Thoracic aorta (tissue), 2 donors: ENCODE measurements at regions not wholly inside any gene's neighbourhood (a gene's known extent, or its start where the extent isn't known, plus 50 kb on each side); places are given as distances from the start of the nearest gene placed in this dataset.

ENCODE experiments used
- ATAC-seq: fragments of 150-250 bp; one replicate; pipeline ENCODE4 v1.8.0; 2017; ENCODE audit warnings: low read depth; ENCODE audit not compliant: insufficient number of reproducible peaks, low FRiP score
- DNase-seq: peaks from one replicate; pipeline ENCODE4 v3.0.0-alpha.2; 2020; ENCODE audit warnings: low spot score
- H3K27ac ChIP-seq, 2 donors: fragments of 200-600 bp; sonication (generic); 1 replicate in 1 of 2; 2 replicates in 1 of 2; pipeline ENCODE4 v1.5.1; 2016; ENCODE audit warnings: mild to moderate bottlenecking in 2 of 2, moderate library complexity in 2 of 2
- H3K27me3 ChIP-seq: fragments of 200-600 bp; sonication (generic); replicated peaks from 2 replicates; pipeline ENCODE4 v1.6.0; 2016; ENCODE audit warnings: mild to moderate bottlenecking; ENCODE audit not compliant: insufficient read depth
- H3K36me3 ChIP-seq: fragments of 200-600 bp; sonication (generic); one replicate; pipeline ENCODE4 v1.5.1; 2016
- H3K4me1 ChIP-seq, 2 donors: fragments of 200-600 bp; sonication (generic); 1 replicate in 1 of 2; 2 replicates in 1 of 2; pipeline versions ENCODE4 v1.5.1 to v1.6.0; 2016; ENCODE audit warnings: low read depth in 2 of 2, mild to moderate bottlenecking in 1 of 2; ENCODE audit not compliant: control insufficient read depth in 1 of 2
- H3K4me3 ChIP-seq: fragments of 200-600 bp; sonication (generic); 2 replicates; pipeline ENCODE4 v1.5.1; 2016; ENCODE audit warnings: mild to moderate bottlenecking
- H3K9me3 ChIP-seq: fragments of 200-600 bp; sonication (generic); 2 replicates; pipeline ENCODE4 v1.5.1; 2016
- TF ChIP-seq, protein P1 (sequence below): fragments of 200-600 bp; sonication (generic); IDR thresholded peaks from one replicate; pipeline ENCODE4 v1.5.1; 2019; ENCODE audit warnings: antibody characterized with exemption

- TF ChIP-seq, protein P1, sequence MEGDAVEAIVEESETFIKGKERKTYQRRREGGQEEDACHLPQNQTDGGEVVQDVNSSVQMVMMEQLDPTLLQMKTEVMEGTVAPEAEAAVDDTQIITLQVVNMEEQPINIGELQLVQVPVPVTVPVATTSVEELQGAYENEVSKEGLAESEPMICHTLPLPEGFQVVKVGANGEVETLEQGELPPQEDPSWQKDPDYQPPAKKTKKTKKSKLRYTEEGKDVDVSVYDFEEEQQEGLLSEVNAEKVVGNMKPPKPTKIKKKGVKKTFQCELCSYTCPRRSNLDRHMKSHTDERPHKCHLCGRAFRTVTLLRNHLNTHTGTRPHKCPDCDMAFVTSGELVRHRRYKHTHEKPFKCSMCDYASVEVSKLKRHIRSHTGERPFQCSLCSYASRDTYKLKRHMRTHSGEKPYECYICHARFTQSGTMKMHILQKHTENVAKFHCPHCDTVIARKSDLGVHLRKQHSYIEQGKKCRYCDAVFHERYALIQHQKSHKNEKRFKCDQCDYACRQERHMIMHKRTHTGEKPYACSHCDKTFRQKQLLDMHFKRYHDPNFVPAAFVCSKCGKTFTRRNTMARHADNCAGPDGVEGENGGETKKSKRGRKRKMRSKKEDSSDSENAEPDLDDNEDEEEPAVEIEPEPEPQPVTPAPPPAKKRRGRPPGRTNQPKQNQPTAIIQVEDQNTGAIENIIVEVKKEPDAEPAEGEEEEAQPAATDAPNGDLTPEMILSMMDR = no peak
- Histone ChIP-seq H3K36me3 (no peaks in the 10 kb centered on the region), H3K9me3 (no peaks in the 10 kb centered on the region), H3K4me1 (no peaks in the 10 kb centered on the region), H3K27ac (no peak overlapping the region), H3K27me3 (no peaks in the 10 kb centered on the region), H3K4me3 (no peak overlapping the region)
- no peak for DNase-seq
- no peak for ATAC-seq
Observed at GRCh38 chr13:47213047-47213446, 316.2 kb upstream of the HTR2A start.

GRCh38 chr13:47211106-47211505 is 314.3 kb upstream of the HTR2A start:
- H3K4me1 ChIP-seq = no peaks in the 10 kb centered on the region
- H3K4me3 ChIP-seq = no peak overlapping the region
- H3K27me3 ChIP-seq = no peaks in the 10 kb centered on the region
- ATAC-seq (no peak), DNase-seq (no peak)
- TF ChIP-seq, protein P1 = no peak
- H3K27ac ChIP-seq = no peak overlapping the region
- H3K9me3 ChIP-seq = no peaks in the 10 kb centered on the region
- no peaks in the 10 kb centered on the region for H3K36me3 ChIP-seq

DNA sequence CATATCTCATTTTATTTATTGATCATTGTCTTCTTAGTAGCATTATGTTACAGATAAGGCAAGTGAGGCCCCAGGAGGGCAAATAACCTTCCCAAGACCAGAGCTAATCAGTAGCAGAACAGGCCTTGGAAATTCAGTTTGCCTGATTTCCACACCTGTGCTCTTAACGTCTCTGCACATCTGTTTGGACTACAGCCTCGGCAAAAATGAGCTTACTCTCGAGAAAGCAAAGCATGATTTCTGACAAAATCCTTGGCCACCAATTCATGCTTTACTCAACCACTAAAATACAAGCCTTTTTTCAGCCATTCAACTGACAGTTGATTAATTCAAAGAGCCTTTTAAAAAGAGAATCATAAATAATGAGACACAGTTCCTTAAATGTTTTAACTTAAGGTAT is 309.3 kb upstream of the HTR2A start:
- H3K36me3 ChIP-seq = no peaks in the 10 kb centered on the region
- ATAC-seq (no peak), DNase-seq (no peak)
- TF ChIP-seq, protein P1 = no peak
- H3K4me1 ChIP-seq = no peaks in the 10 kb centered on the region
- H3K27me3 ChIP-seq = no peaks in the 10 kb centered on the region
- peaks cover 3% of the 10 kb centered on the region for H3K9me3 ChIP-seq
- H3K4me3 ChIP-seq = no peak overlapping the region
- no peak overlapping the region for H3K27ac ChIP-seq

DNA sequence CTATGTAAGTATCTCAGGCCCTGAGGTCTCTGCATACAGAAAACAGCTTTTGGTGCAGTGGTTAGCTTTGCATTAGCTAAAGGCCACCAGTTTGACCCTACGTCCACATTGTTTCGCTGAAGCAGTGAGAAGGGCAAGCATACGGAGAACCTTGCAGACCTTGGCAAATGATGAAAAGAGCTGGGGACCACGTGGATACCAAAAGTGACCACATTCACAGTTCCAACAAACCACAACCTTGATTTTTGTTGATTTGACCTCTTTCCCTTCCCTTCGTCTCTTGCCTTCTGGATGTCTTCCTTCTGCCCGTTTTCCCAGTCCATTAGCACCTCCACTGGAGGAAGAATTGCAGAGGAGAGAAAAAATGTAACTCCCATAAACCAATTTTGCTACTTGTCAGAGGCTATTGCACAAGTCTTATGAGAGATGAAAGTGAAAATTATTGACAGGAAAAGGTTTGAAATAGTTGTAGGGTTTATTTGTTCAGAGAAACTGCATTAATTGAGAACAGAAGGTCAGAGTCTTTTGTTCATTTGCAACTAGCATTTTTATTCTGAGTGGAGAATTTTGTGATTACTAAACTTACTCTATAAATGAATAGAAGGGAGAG is 293.9 kb upstream of the HTR2A start:
- no peak overlapping the region for H3K27ac ChIP-seq
- ATAC-seq (no peak), DNase-seq (no peak)
- H3K4me1 ChIP-seq = no peaks in the 10 kb centered on the region
- H3K27me3 ChIP-seq = no peaks in the 10 kb centered on the region
- H3K9me3 ChIP-seq = no peaks in the 10 kb centered on the region
- TF ChIP-seq, protein P1 = no peak
- no peak overlapping the region for H3K4me3 ChIP-seq
- no peaks in the 10 kb centered on the region for H3K36me3 ChIP-seq

DNA sequence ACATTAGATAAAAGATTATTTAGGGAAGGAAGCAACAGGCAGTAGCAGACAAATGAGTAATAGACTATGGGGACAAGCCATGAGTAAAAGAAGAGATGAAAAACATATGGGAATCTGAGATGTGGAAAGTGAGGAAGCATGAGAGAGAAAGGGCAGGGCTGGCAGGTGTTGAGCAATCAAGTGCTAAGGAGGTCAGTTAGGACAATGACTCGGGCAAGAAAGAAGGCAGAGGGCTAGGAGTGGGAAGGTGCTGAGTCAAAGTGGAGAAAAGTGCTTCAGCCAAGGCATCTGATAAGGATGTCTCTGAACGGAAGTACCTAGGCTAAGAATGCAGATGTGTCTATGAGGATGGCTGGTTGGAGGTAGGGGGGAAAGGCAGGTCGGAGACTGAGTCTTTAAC is 291.9 kb upstream of the HTR2A start:
- TF ChIP-seq, protein P1 = no peak
- Histone ChIP-seq H3K9me3 (no peaks in the 10 kb centered on the region), H3K4me1 (no peaks in the 10 kb centered on the region), H3K36me3 (no peaks in the 10 kb centered on the region), H3K4me3 (no peak overlapping the region), H3K27ac (no peak overlapping the region), H3K27me3 (no peaks in the 10 kb centered on the region)
- DNase-seq (no peak), ATAC-seq (no peak)
